ENCODE measurements at regions not wholly inside any gene's neighbourhood (a gene's known extent, or its start where the extent isn't known, plus 50 kb on each side); places are given as distances from the start of the nearest gene placed in this dataset.

DNA sequence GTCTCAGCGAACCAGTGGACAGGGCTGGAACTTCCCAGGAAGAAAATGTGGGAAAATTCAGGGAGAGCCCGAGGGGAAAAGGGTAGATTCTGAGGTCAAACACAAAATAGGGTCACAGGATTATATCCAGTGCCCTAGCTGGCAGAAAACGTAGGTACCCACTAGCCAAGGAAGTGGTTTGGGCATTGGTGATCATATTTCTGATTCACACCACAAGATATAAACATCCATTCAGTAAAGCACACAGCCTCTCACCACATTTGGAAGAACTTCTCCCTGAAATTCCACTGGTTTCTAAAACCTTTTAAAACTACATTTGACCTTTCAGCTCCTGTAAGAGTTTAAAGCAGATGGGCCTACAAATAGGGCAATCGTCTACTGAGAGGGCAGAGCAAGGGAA is 186.9 kb downstream of the TTC32 start:
- TF ChIP-seq, protein P1, sequence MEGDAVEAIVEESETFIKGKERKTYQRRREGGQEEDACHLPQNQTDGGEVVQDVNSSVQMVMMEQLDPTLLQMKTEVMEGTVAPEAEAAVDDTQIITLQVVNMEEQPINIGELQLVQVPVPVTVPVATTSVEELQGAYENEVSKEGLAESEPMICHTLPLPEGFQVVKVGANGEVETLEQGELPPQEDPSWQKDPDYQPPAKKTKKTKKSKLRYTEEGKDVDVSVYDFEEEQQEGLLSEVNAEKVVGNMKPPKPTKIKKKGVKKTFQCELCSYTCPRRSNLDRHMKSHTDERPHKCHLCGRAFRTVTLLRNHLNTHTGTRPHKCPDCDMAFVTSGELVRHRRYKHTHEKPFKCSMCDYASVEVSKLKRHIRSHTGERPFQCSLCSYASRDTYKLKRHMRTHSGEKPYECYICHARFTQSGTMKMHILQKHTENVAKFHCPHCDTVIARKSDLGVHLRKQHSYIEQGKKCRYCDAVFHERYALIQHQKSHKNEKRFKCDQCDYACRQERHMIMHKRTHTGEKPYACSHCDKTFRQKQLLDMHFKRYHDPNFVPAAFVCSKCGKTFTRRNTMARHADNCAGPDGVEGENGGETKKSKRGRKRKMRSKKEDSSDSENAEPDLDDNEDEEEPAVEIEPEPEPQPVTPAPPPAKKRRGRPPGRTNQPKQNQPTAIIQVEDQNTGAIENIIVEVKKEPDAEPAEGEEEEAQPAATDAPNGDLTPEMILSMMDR (IDR thresholded peaks at IDR 0.05 in 8 of 11, conservative IDR thresholded peaks at IDR 0.05 in 3 of 11) = no peak
- TF ChIP-seq POLR2A (IDR thresholded peaks at IDR 0.05) = no peak
